ENCODE measurements at regions not wholly inside any gene's neighbourhood (a gene's known extent, or its start where the extent isn't known, plus 50 kb on each side); places are given as distances from the start of the nearest gene placed in this dataset.

- TF ChIP-seq CHD7 (IDR thresholded peaks at IDR 0.05; ENCODE audit: insufficient replicate concordance, low read length): no peak
Observed at GRCh38 chr14:51386411-51386810, 146.4 kb downstream of the TMX1 start (continued).

Data from H1 (cell line).